GM12878 (cell line): ENCODE measurements at regions not wholly inside any gene's neighbourhood (a gene's known extent, or its start where the extent isn't known, plus 50 kb on each side); places are given as distances from the start of the nearest gene placed in this dataset.

Experiments used
- ATAC-seq: fragments of 200-7000 bp; cut with Tn5 transposase; 3 replicates; pipeline ENCODE4 v1.9.1; 2020; ENCODE audit warnings: mild to moderate bottlenecking, moderate library complexity
- BruUV-seq: library from RNA; stranded (reverse); fragments of 400-500 nt; replicated peaks from 2 replicates; lab custom pipeline; 2021; lab: Mats Ljungman, UMichigan
- CTCF ChIA-PET: fragments of 300-600 bp; sonication (Branson Sonifier 250); formaldehyde crosslinking; extraction: SDS; loops from one replicate; lab custom pipeline; 2021; ENCODE audit warnings: inconsistent platforms; lab: Yijun Ruan, JAX
- POLR2A ChIA-PET: fragments of 350-600 bp; formaldehyde crosslinking; extraction: SDS; loops from one replicate; lab custom pipeline; 2021; ENCODE audit warnings: inconsistent platforms; lab: Charles Lee
- RAD21 ChIA-PET: fragments of 300-600 bp; sonication (Branson Sonifier 250); formaldehyde crosslinking; loops from one replicate; lab custom pipeline; 2023; ENCODE audit warnings: antibody characterized with exemption; ENCODE audit not compliant: unreplicated experiment; lab: Charles Lee
- SMC1A ChIA-PET: fragments of 300-600 bp; sonication (Branson Sonifier 250); formaldehyde crosslinking; loops from one replicate; lab custom pipeline; 2023; ENCODE audit not compliant: unreplicated experiment, uncharacterized antibody; lab: Charles Lee
- DNase-seq: peaks from one replicate; pipeline ENCODE4 v3.0.0-alpha.2; 2011; ENCODE audit warnings: low read depth, low spot score
- FAIRE-seq: peaks from 3 replicates; lab custom pipeline; 2011; peaks lifted over from hg19 to GRCh38; lab: Jason Lieb, UNC
- H2AFZ ChIP-seq: 2 replicates; pipeline ENCODE4 v1.6.0; 2011; ENCODE audit warnings: low read depth, low read length, control low read depth; ENCODE audit not compliant: control insufficient read depth
- H3K27ac ChIP-seq: 2 replicates; pipeline ENCODE4 v1.5.1; 2011; ENCODE audit warnings: control low read depth; ENCODE audit not compliant: control insufficient read depth, insufficient read depth
- H3K27me3 ChIP-seq, 2 experiments: replicated peaks in 1 of 2; 2 replicates each; pipeline versions ENCODE4 v1.6.0 to v1.6.1; 2011; ENCODE audit warnings: low read length in 1 of 2; ENCODE audit not compliant: control insufficient read depth in 2 of 2, insufficient read depth in 2 of 2
- H3K36me3 ChIP-seq, 2 experiments: 2 replicates each; pipeline ENCODE4 v1.5.1; 2011; ENCODE audit warnings: low read length in 1 of 2; ENCODE audit not compliant: control insufficient read depth in 2 of 2, insufficient read depth in 2 of 2
- H3K4me1 ChIP-seq: 2 replicates; pipeline ENCODE4 v1.6.1; 2011; ENCODE audit warnings: mild to moderate bottlenecking, low read length, moderate library complexity, mixed read lengths; ENCODE audit not compliant: control insufficient read depth, insufficient read depth
- H3K4me2 ChIP-seq: 2 replicates; pipeline ENCODE4 v1.6.0; 2011; ENCODE audit warnings: control low read depth; ENCODE audit not compliant: control insufficient read depth, insufficient read depth
- H3K4me3 ChIP-seq: fragments of 200-600 bp; sonication (generic); 2 replicates; pipeline ENCODE4 v1.5.1; 2016
- H3K79me2 ChIP-seq: 2 replicates; pipeline ENCODE4 v1.6.0; 2011; ENCODE audit warnings: low read length; ENCODE audit not compliant: control insufficient read depth, insufficient read depth
- H3K9ac ChIP-seq: 2 replicates; pipeline ENCODE4 v1.8.0; 2011; ENCODE audit warnings: low read length, control low read depth, mixed read lengths; ENCODE audit not compliant: control insufficient read depth, insufficient read depth
- H3K9me3 ChIP-seq: replicated peaks from 3 replicates; pipeline ENCODE4 v1.5.1; 2011; ENCODE audit warnings: mild to moderate bottlenecking, low read length; ENCODE audit not compliant: control insufficient read depth, insufficient read depth
- H4K20me1 ChIP-seq: 2 replicates; pipeline ENCODE4 v1.6.0; 2011; ENCODE audit not compliant: control insufficient read depth, insufficient read depth
- DPF2 ChIP-seq: fragments of 450-650 bp; IDR thresholded peaks from 2 replicates; pipeline ENCODE4 v1.6.1; 2017; ENCODE audit warnings: mild to moderate bottlenecking
- EGR1 ChIP-seq, 2 experiments: IDR thresholded peaks; 1 replicate in 1 of 2; 2 replicates in 1 of 2; pipeline ENCODE4 v1.6.1; 2011 to 2012; ENCODE audit warnings: low read depth in 2 of 2, low read length in 2 of 2, borderline replicate concordance in 1 of 2, mild to moderate bottlenecking in 1 of 2, moderate library complexity in 1 of 2
- HCFC1 ChIP-seq: fragments of 150-350 bp; IDR thresholded peaks from 2 replicates; pipeline ENCODE4 v1.6.1; 2014; ENCODE audit warnings: low read length
- HDGF ChIP-seq: fragments of 450-650 bp; IDR thresholded peaks from 2 replicates; pipeline ENCODE4 v1.6.1; 2016; ENCODE audit warnings: antibody characterized with exemption
- KLF5 ChIP-seq: fragments of 450-650 bp; IDR thresholded peaks from 2 replicates; pipeline ENCODE4 v1.6.1; 2014; ENCODE audit warnings: mild to moderate bottlenecking; ENCODE audit not compliant: partially characterized antibody
- MEF2B ChIP-seq: fragments of 450-650 bp; IDR thresholded peaks from 2 replicates; pipeline ENCODE4 v1.6.1; 2018; ENCODE audit warnings: mild to moderate bottlenecking, moderate library complexity; ENCODE audit not compliant: partially characterized antibody, poor library complexity, severe bottlenecking
- MXI1 ChIP-seq: fragments of 150-350 bp; IDR thresholded peaks from 2 replicates; pipeline ENCODE4 v1.6.1; 2011; ENCODE audit warnings: low read depth, mild to moderate bottlenecking, inconsistent platforms, low read length, improper control_type of control experiment
- MYC ChIP-seq: IDR thresholded peaks from 2 replicates; pipeline ENCODE4 v1.6.1; 2011; ENCODE audit warnings: mild to moderate bottlenecking, low read length, moderate library complexity, inconsistent platforms; ENCODE audit not compliant: insufficient read depth, insufficient replicate concordance, insufficient read length, severe bottlenecking
- NFIC ChIP-seq: IDR thresholded peaks from 2 replicates; pipeline ENCODE4 v1.6.1; 2012; ENCODE audit warnings: low read depth, mild to moderate bottlenecking, inconsistent platforms, low read length, moderate library complexity
- NR2C2 ChIP-seq: IDR thresholded peaks from 2 replicates; pipeline ENCODE4 v1.6.1; 2011; ENCODE audit warnings: borderline replicate concordance, low read depth; ENCODE audit not compliant: control insufficient read depth, insufficient read length
- PAX5 ChIP-seq: IDR thresholded peaks from 2 replicates; pipeline ENCODE4 v1.6.1; 2011; ENCODE audit warnings: low read depth, low read length, borderline replicate concordance
- RBBP5 ChIP-seq: fragments of 200-600 bp; sonication (generic); conservative IDR thresholded peaks from 2 replicates; pipeline ENCODE4 v1.6.1; 2016
- SREBF2 ChIP-seq: IDR thresholded peaks from 2 replicates; pipeline ENCODE4 v1.6.1; 2012; ENCODE audit warnings: mild to moderate bottlenecking, low read length
- ZBTB4 ChIP-seq: fragments of 450-650 bp; formaldehyde crosslinking; IDR thresholded peaks from 2 replicates; pipeline ENCODE4 v1.4.0; 2022; ENCODE audit warnings: mild to moderate bottlenecking, moderate library complexity
- ZNF217 ChIP-seq: fragments of 450-650 bp; IDR thresholded peaks from 2 replicates; pipeline ENCODE4 v1.6.1; 2017; ENCODE audit warnings: antibody characterized with exemption, mild to moderate bottlenecking
- ZNF622 ChIP-seq: fragments of 450-650 bp; IDR thresholded peaks from 2 replicates; pipeline ENCODE4 v1.6.1; 2017; ENCODE audit warnings: mild to moderate bottlenecking, inconsistent platforms
- WGBS: methylation state at CpG from one replicate; pipeline ENCODE4 v1.1.6; 2016; ENCODE audit warnings: low lambda C conversion rate; ENCODE audit not compliant: insufficient replicate concordance, insufficient coverage; ENCODE audit errors: missing lambda C conversion rate; 5-methylcytosine and 5-hydroxymethylcytosine counted together
- in situ Hi-C: fragments of 300-500 bp; cut with MboI; formaldehyde crosslinking; loops from 9 replicates; pipeline ENCODE4 v1.14.3; 2018; ENCODE audit warnings: mixed read lengths
- intact Hi-C: fragments of 100-400 bp; cut with micrococcal nuclease; formaldehyde crosslinking; loops from one replicate; pipeline ENCODE4 v1.14.2; 2022; ENCODE audit not compliant: unreplicated experiment

- ChIA-PET CTCF (interaction anchor here (1.3 kb wide), 1 partner anchor 483 kb away, joined by 3 read pairs; no protein-coding TSS in a partner anchor), POLR2A (interaction anchor here (0.9 kb wide), 1 partner anchor 9 kb away, joined by 3 read pairs; no protein-coding TSS in a partner anchor), RAD21 (no interaction called here), SMC1A (interaction anchor here (0.6 to 2.0 kb wide), 6 partner anchors 13 to 64 kb away, joined by 3 to 6 read pairs (median 3); no protein-coding TSS in a partner anchor)
- no peak overlapping the region for H2AFZ ChIP-seq
- ATAC-seq (no peak), FAIRE-seq (no peak), DNase-seq (no peak)
- H3K4me3 ChIP-seq, result no peak overlapping the region
- peaks cover 2% of the 10 kb centered on the region; the same call in 1 of the 2 replicates for H3K4me1 ChIP-seq
- H3K79me2 ChIP-seq, result no peaks in the 10 kb centered on the region
- no peaks in the 10 kb centered on the region for H4K20me1 ChIP-seq
- WGBS, result 93% methylated on average over 1 of the region's 1 CpG
- H3K27ac ChIP-seq, result no peak overlapping the region
- H3K9me3 ChIP-seq, result no peaks in the 10 kb centered on the region; the same call in 2 of the 3 replicates
- intact Hi-C loops (no loop called here), in situ Hi-C loops (no loop called here)
- no peak overlapping the region for H3K9ac ChIP-seq
- H3K4me2 ChIP-seq, result no peak overlapping the region
- no peaks in the 10 kb centered on the region for H3K36me3 ChIP-seq
- TF ChIP-seq KLF5, result no peak
- no peak for TF ChIP-seq NR2C2
- TF ChIP-seq MYC, result no peak
- no peak for TF ChIP-seq EGR1 (IDR thresholded peaks at IDR 0.05; ENCODE audit: borderline replicate concordance in 1 of 2, low read depth in 2 of 2, low read length in 2 of 2)
- no peaks in the 10 kb centered on the region for H3K27me3 ChIP-seq
- no TSS peak for BruUV-seq
Observed at GRCh38 chr5:40431734-40432133, 248.0 kb upstream of the PTGER4 start.

GRCh38 chr5:40430101-40430710 is 249.5 kb upstream of the PTGER4 start:
- no peak overlapping the region for H3K4me3 ChIP-seq
- in situ Hi-C loops, result no loop called here
- intact Hi-C loops, result no loop called here
- H3K4me1 ChIP-seq, result no peaks in the 10 kb centered on the region
- WGBS, result 51% methylated on average over 3 of the region's 3 CpGs
- no peak overlapping the region for H2AFZ ChIP-seq
- no peak overlapping the region for H3K27ac ChIP-seq
- BruUV-seq, result no TSS peak
- TF ChIP-seq RBBP5 (no peak), MYC (no peak), NFIC (no peak), SREBF2 (no peak), DPF2 (no peak), HCFC1 (no peak), ZNF622 (no peak), ZNF217 (no peak), MXI1 (no peak), HDGF (no peak), ZBTB4 (no peak), MEF2B (no peak), PAX5 (no peak)
- no peaks in the 10 kb centered on the region; the same call in 1 of the 3 replicates for H3K9me3 ChIP-seq
- SMC1A ChIA-PET, result interaction anchor here (1.6 to 2.0 kb wide), 3 partner anchors 18 to 40 kb away, joined by 3 to 6 read pairs (median 4); no protein-coding TSS in a partner anchor
- no peaks in the 10 kb centered on the region for H3K27me3 ChIP-seq
- H3K9ac ChIP-seq, result no peak overlapping the region
- no peaks in the 10 kb centered on the region for H3K36me3 ChIP-seq
- CTCF ChIA-PET, result interaction anchor here (1.3 kb wide), 1 partner anchor 481 kb away, joined by 3 read pairs; no protein-coding TSS in a partner anchor
- POLR2A ChIA-PET, result no interaction called here
- H4K20me1 ChIP-seq, result no peaks in the 10 kb centered on the region
- DNase-seq (no peak), ATAC-seq (no peak), FAIRE-seq (no peak)
- no peak overlapping the region for H3K4me2 ChIP-seq
- RAD21 ChIA-PET, result no interaction called here
- H3K79me2 ChIP-seq, result no peaks in the 10 kb centered on the region
